T-helper 17 cell (primary cell): ENCODE measurements at regions not wholly inside any gene's neighbourhood (a gene's known extent, or its start where the extent isn't known, plus 50 kb on each side); places are given as distances from the start of the nearest gene placed in this dataset.
A peak's percentile ranks its signal among the peaks of the same experiment; 100 is the strongest.

Experiments
- ATAC-seq: fragments of 150-1000 bp; cut with Tn5 transposase; 2 replicates; pipeline ENCODE4 v1.10.0; 2021; ENCODE audit warnings: mild to moderate bottlenecking, moderate library complexity
- DNase-seq, 3 donors: peaks; one replicate each; pipeline versions ENCODE4 v3.0.0 to v3.0.0-alpha.2; 2020 to 2021
- H3K9me3 ChIP-seq: one replicate; pipeline ENCODE4 v1.7.0; 2013; ENCODE audit warnings: low read length, mild to moderate bottlenecking; ENCODE audit not compliant: control insufficient read depth, poor library complexity, severe bottlenecking
- H3K27ac Mint-ChIP-seq: one replicate; pipeline ENCODE4 v1.8.0; 2022; ENCODE audit warnings: mild to moderate bottlenecking, moderate library complexity, mixed read lengths
- H3K27me3 Mint-ChIP-seq: one replicate; pipeline ENCODE4 v1.8.0; 2022; ENCODE audit warnings: mixed read lengths
- H3K36me3 Mint-ChIP-seq: one replicate; pipeline ENCODE4 v1.8.0; 2022; ENCODE audit warnings: low read depth, mixed read lengths
- H3K4me1 Mint-ChIP-seq: one replicate; pipeline ENCODE4 v1.8.0; 2022; ENCODE audit warnings: mild to moderate bottlenecking, mixed read lengths
- H3K4me3 Mint-ChIP-seq: one replicate; pipeline ENCODE4 v1.8.0; 2022; ENCODE audit warnings: mild to moderate bottlenecking, moderate library complexity, mixed read lengths

DNA sequence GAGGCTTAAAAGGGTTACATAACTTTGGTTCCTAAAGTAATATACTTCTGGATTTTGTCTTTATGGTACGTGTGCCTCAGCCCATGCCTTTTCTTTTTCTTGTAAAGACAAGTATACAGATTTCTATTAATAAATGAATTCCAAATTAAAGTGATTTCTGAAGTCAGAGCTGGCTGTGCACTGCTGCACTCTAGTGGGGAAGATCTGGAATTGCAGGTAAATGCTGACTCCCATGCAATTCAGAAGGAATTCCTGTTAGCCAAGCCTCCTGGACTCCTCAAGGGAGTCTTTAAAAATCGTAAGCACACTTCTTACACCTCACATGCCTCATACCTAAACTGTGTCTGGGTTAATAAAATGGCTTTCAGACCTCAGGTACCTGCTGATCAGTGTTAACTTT is 118.4 kb upstream of the SLC7A1 start:
- Mint-ChIP-seq H3K27me3 (peaks cover 40% of the 10 kb centered on the region), H3K4me1 (peaks cover 2% of the 10 kb centered on the region), H3K27ac (no peak overlapping the region), H3K36me3 (no peaks in the 10 kb centered on the region), H3K4me3 (no peak overlapping the region)
- peaks cover 4% of the 10 kb centered on the region for H3K9me3 ChIP-seq
- ATAC-seq (no peak), DNase-seq (no peak)

DNA sequence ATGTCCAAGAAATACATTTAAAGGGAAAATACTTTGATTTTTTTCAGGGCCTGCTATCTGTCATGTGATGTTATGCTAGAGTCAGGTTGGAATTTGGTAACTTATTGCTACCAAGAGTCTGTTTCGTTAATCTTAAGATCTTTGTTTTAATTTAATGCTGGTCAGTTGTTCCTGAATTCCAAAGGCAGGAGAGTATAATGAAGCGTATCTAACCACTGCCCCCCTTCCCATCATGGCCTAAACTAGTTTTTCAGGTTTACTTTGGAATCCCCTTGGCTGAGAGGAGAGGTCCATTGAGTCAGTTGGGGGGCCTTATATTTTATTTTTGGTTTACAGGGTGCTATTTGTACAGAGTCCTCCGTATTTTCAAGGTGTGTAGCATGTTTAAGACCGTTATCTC is 116.3 kb upstream of the SLC7A1 start:
- no peak for ATAC-seq
- peaks cover 45% of the 10 kb centered on the region for H3K27me3 Mint-ChIP-seq
- H3K4me3 Mint-ChIP-seq: no peak overlapping the region
- no peak overlapping the region for H3K27ac Mint-ChIP-seq
- no peaks in the 10 kb centered on the region for H3K4me1 Mint-ChIP-seq
- H3K9me3 ChIP-seq: peaks cover 4% of the 10 kb centered on the region
- H3K36me3 Mint-ChIP-seq: no peaks in the 10 kb centered on the region
- DNase-seq: no peak

DNA sequence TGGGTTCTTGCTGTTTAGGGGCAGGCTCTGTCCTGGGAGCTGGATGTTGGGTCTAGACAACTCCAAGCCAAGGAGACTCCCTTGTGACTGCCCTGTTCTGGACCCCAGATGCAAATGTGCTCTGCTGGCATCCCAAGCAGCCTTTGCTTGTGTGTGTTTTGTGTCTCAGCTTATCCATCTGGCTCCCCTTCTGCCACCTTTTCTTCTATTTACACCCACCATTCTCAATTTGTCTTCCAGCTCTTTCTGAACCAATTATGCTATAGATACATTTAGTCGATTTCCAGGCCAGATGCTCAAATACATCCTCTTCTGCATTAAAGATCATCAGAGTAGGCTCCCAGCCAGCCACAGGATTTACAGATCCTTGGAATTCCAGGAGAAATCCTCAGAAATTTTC is 115.0 kb upstream of the SLC7A1 start:
- Mint-ChIP-seq H3K36me3 (no peaks in the 10 kb centered on the region), H3K4me3 (no peak overlapping the region), H3K27ac (no peak overlapping the region), H3K27me3 (peaks cover 35% of the 10 kb centered on the region), H3K4me1 (no peaks in the 10 kb centered on the region)
- ATAC-seq (no peak), DNase-seq (no peak)
- H3K9me3 ChIP-seq: peaks cover 4% of the 10 kb centered on the region

DNA sequence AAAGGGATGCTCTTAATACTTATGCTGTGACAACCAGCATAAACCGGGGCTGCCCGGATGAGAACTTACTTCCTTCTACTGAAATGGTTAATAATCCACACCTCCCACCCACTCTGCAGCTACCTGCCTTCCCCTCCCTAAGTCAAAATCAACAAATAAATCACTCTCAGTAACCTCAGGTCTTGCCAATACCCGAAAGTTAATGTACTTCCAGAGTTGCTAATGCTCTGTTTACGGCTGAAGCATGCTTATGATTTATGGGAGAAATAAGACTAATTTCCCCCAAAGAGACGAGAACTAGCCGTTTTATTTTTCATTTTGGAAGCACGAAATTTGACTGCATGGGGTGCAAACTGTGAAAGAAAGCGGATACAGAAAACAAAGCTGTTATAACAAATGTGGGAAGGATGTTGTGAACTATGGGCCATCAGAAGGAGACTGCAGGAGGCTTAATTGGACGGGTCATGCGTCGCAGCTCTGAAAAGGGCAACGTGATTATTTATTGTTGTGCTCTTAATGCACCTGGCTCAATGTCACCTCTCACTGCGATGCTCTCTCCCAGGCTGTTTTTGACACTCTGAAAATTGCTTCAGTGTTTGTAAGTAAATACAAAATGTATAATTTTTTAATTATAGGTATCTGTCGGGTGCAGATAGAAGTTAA is 114.0 kb upstream of the SLC7A1 start:
- Mint-ChIP-seq H3K36me3 (no peaks in the 10 kb centered on the region), H3K27ac (no peak overlapping the region), H3K27me3 (peaks cover 31% of the 10 kb centered on the region), H3K4me1 (no peaks in the 10 kb centered on the region), H3K4me3 (no peak overlapping the region)
- DNase-seq (no peak), ATAC-seq (no peak)
- H3K9me3 ChIP-seq: peaks cover 4% of the 10 kb centered on the region

DNA sequence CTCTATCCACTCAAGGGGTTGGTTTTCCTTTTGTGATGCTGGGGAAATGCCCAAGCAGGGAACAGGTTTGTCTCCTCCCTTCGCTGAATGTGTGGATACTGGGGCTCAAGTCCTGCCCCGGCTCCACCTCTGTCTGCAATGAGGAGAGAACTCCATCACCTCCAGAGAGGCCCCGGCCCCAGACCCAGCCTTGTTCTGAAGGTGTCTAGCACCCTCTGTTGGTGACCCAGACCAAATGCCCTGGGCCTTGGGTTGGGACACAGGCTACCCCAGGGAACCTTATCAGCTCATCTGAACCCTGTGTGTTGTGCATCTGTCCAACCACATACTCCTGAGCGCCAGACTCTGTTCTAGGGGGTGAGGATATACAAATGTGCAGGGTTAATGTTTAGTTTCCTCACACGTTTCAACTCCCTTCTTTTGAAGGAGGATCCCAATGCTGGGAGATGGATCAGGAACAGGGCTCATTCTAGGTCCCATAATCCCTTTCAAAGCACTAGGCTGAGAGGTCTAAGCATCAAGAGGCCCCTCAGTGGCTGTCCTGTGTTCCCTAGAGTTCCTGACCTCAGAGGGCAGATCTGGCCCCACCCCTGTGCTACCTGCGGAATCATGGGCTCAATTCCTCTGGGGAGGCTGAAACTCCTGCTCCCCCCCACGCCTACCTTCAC is 112.5 kb upstream of the SLC7A1 start:
- no peaks in the 10 kb centered on the region for H3K36me3 Mint-ChIP-seq
- no peaks in the 10 kb centered on the region for H3K4me1 Mint-ChIP-seq
- H3K9me3 ChIP-seq: no peaks in the 10 kb centered on the region
- peak in 1 of 3 donors; percentile 30 for DNase-seq
- H3K4me3 Mint-ChIP-seq: no peak overlapping the region
- peak; percentile 59 for ATAC-seq
- H3K27ac Mint-ChIP-seq: no peak overlapping the region
- H3K27me3 Mint-ChIP-seq: peaks cover 38% of the 10 kb centered on the region

DNA sequence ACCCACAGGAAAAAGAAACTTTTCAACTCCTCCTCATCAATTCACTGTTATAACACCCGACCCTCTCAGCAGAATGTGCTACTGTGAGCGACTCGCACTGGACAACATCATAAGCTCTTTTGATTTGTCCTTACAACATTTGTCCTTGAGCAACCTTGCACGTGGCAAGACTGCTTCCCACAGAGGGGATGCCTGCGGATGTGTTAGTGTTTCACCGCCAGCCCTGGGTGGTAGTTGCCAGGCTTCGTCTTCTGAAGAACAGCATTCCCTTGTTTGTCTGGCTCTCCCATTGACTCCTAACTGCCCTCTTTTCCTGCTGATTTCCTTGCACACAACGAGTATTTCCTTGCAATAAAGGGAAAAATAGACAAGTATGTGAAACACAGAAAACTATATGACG is 111.4 kb upstream of the SLC7A1 start:
- H3K4me3 Mint-ChIP-seq: no peak overlapping the region
- H3K9me3 ChIP-seq: no peaks in the 10 kb centered on the region
- H3K27me3 Mint-ChIP-seq: peaks cover 40% of the 10 kb centered on the region
- H3K27ac Mint-ChIP-seq: no peak overlapping the region
- ATAC-seq (no peak), DNase-seq (no peak)
- H3K36me3 Mint-ChIP-seq: no peaks in the 10 kb centered on the region
- H3K4me1 Mint-ChIP-seq: no peaks in the 10 kb centered on the region

DNA sequence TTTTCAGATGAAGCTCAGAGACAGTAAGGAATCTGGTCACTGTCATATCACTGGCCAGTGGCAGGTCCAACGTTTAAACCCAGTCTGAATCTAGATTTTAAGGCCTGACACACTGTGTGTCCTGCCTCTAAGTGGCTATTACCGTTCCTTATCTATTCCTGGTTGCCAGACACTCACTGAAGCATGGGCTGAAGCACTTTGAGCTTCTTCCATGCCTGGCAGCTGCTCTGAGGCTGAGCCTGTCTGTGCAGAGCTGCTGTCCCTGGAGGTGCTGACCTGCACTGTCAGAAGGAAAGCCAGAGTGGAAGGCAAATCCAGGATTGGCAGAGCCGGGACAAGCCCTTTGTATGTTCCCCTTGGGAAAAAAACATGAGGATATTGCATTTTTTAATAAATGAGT is 109.2 kb upstream of the SLC7A1 start:
- H3K9me3 ChIP-seq: no peaks in the 10 kb centered on the region
- ATAC-seq (no peak), DNase-seq (no peak)
- H3K36me3 Mint-ChIP-seq: no peaks in the 10 kb centered on the region
- H3K27me3 Mint-ChIP-seq: peaks cover 43% of the 10 kb centered on the region
- H3K4me3 Mint-ChIP-seq: no peak overlapping the region
- H3K4me1 Mint-ChIP-seq: no peaks in the 10 kb centered on the region
- no peak overlapping the region for H3K27ac Mint-ChIP-seq

DNA sequence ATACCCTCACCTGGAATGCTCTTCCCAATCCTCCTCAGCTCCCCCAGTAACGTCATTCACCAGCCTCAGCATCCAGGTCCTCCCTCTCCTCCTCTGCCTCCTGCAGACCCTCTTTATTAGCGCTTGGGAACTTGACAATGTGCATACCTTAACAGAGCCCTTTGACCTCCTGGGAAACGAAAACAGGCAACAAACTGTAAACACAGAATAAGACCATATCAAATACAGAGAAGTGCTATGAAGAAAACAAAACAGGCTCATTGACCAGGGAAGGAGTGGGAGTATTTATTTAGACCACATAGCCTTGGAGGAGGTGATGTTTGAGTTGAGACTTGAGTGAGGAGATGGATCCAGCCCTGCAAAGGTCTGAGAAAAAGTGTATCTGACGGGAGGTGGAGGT is 107.9 kb upstream of the SLC7A1 start:
- Mint-ChIP-seq H3K4me1 (no peaks in the 10 kb centered on the region), H3K27ac (no peak overlapping the region), H3K36me3 (peaks cover 3% of the 10 kb centered on the region), H3K4me3 (no peak overlapping the region), H3K27me3 (peaks cover 42% of the 10 kb centered on the region)
- no peak for DNase-seq
- no peaks in the 10 kb centered on the region for H3K9me3 ChIP-seq
- ATAC-seq: no peak

DNA sequence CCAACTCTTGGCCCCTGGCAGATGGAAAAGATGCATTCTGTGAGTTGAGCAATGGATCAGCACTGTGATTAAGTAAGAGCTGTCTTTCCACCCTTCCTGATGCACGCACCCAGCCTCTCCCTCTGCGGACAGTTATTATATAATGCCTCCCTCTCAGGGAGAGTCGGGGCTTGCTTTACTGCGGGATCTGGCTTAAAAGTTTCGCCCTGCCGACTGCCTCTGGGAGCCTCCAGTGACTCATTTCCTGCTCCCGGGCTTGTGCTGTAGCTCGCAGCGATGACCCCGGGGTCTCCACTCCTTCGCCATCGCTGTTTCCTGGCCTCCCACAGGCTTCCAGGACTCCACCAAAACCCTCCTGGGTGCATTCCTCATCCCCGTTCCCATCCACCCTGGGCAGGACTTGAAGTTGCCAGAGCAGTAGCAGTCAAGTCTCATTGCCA is 107.4 kb upstream of the SLC7A1 start:
- H3K27ac Mint-ChIP-seq: no peak overlapping the region
- no peak overlapping the region for H3K4me3 Mint-ChIP-seq
- no peaks in the 10 kb centered on the region for H3K9me3 ChIP-seq
- H3K4me1 Mint-ChIP-seq: no peaks in the 10 kb centered on the region
- ATAC-seq: no peak
- no peak for DNase-seq
- peaks cover 45% of the 10 kb centered on the region for H3K27me3 Mint-ChIP-seq
- peaks cover 3% of the 10 kb centered on the region for H3K36me3 Mint-ChIP-seq

DNA sequence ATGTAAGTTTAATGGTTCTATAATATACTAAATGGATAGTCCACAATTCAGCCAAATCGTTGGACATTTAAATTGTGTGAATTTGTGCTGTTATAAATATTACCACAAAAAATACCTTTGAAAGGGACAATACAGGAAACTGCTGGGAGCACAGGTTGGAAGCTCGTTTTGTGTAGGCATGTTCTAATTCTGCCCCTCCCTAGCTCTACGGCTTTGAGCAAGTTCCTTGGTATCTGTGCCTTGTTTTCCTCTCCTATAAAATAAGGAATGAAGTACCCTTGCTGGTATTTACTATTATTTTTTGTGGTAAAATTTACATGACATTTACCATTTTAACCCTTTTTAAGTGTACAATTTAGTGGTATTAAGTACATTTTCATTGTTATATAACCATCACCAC is 102.6 kb upstream of the SLC7A1 start:
- H3K9me3 ChIP-seq: no peaks in the 10 kb centered on the region
- ATAC-seq (no peak), DNase-seq (no peak)
- Mint-ChIP-seq H3K27ac (no peak overlapping the region), H3K4me3 (no peak overlapping the region), H3K36me3 (peaks cover 3% of the 10 kb centered on the region), H3K27me3 (peaks cover 61% of the 10 kb centered on the region), H3K4me1 (no peaks in the 10 kb centered on the region)

DNA sequence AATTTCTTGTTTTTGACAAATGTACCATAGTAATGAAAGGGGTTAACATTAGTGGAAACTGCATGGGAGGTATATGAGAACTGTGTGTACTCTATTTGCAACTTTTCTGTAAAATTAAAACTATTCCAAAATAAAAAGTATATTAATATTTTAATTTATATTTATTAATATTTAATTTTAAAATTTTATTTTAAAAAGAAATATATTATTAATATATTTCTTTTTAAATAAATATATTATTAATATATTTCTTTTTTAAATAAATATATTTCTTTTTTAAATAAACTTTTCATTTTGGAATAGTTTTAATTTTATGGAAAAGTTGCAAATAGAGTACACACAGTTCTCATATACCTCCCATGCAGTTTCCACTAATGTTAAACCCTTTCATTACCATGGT is 101.1 kb upstream of the SLC7A1 start:
- no peak overlapping the region for H3K4me3 Mint-ChIP-seq
- no peaks in the 10 kb centered on the region for H3K4me1 Mint-ChIP-seq
- DNase-seq (no peak), ATAC-seq (no peak)
- H3K27ac Mint-ChIP-seq: no peak overlapping the region
- peaks cover 3% of the 10 kb centered on the region for H3K36me3 Mint-ChIP-seq
- no peaks in the 10 kb centered on the region for H3K9me3 ChIP-seq
- peaks cover 67% of the 10 kb centered on the region for H3K27me3 Mint-ChIP-seq

DNA sequence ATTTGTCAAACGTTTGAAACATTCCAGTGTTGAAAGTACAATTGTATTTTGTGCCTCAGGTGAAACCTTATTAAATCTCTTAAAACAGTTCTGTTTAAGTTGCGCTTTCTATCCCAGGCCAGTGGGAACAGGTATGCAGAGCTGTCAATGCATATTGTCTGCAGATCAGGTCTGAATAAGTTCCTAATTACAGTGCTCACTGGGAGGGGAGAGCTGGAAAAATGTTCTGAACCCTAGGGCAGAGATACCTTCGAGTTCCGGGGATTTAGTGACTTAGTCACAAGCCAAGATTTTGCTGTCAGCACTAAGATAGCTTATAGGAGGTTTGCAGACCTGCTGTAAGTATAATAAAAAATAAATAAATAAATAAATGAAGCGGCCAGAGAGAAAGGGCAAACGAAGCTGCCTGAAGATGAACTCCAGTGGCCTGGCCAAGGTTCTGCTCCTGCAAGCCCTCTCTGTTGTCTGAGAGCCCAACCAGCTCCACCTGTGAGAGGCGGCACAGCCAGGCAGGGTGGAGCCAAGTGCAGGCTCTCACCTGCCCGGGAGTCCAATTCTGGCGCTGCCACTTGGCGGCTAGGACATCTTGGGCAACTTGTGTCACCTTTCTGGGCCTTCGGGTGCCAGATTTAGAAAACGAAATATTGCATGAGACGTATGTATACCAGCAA is 97.9 kb upstream of the SLC7A1 start:
- DNase-seq (no peak), ATAC-seq (no peak)
- peaks cover 2% of the 10 kb centered on the region for H3K4me1 Mint-ChIP-seq
- H3K4me3 Mint-ChIP-seq: no peak overlapping the region
- no peaks in the 10 kb centered on the region for H3K9me3 ChIP-seq
- H3K27me3 Mint-ChIP-seq: peaks cover 63% of the 10 kb centered on the region
- no peak overlapping the region for H3K27ac Mint-ChIP-seq
- H3K36me3 Mint-ChIP-seq: no peaks in the 10 kb centered on the region

DNA sequence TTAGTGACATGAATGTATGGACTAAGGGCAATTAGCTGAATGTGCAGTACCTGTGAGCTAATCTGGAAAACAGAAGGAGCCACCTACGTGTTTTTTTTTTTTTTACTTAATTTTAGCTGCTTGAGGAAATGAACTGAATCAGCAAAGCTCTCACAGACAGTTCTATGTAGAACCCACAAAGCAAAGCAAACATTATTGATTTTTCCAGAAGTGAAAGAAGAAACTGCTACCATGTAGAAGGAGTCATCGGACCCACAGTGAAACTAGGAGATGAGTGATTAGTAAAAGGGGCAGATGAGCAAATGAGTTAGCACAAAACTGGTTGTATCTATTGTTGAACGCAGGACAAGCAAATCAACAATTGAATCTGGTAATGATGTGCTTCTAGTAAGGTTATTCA is 94.1 kb upstream of the SLC7A1 start:
- DNase-seq: no peak
- H3K9me3 ChIP-seq: no peaks in the 10 kb centered on the region
- Mint-ChIP-seq H3K27me3 (peaks cover 50% of the 10 kb centered on the region), H3K27ac (no peak overlapping the region), H3K4me3 (no peak overlapping the region), H3K36me3 (peaks cover 2% of the 10 kb centered on the region), H3K4me1 (peaks cover 2% of the 10 kb centered on the region)
- ATAC-seq: no peak

DNA sequence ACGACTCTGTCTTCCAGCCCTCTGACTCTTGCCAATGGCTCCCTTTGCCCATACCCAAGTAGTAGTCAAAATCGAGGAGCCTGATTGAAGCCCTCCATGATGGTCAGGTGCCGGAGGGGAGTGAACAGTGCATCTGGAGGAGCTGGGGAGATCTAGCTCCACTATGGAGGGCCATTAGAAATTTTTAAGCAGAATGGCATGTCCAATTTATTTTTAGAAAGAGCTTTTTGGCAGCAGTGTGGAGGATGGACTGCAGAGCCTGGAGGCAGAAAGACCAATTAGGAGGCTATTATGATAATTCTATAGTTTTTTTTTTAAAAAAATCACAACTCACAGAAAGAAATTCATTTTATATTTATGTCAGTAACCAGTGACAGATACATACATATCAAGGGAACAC is 92.7 kb upstream of the SLC7A1 start:
- Mint-ChIP-seq H3K27ac (no peak overlapping the region), H3K4me3 (no peak overlapping the region), H3K36me3 (peaks cover 2% of the 10 kb centered on the region), H3K27me3 (peaks cover 49% of the 10 kb centered on the region), H3K4me1 (peaks cover 2% of the 10 kb centered on the region)
- H3K9me3 ChIP-seq: no peaks in the 10 kb centered on the region
- no peak for ATAC-seq
- no peak for DNase-seq
